Stimulated activated CD8-positive, alpha-beta memory T cell treated with anti-CD3 and anti-CD28 coated beads, Interleukin-7, amount 100 ng/mL, for 1 hour (primary cell): ENCODE measurements at regions not wholly inside any gene's neighbourhood (a gene's known extent, or its start where the extent isn't known, plus 50 kb on each side); places are given as distances from the start of the nearest gene placed in this dataset.
"Not testable (repeated sequence)": the region's sequence is repeated elsewhere in the genome, so short reads cannot be mapped to it uniquely, and the experiment has no call there.

Source experiments
- DNase-seq, 2 donors: peaks; one replicate each; pipeline ENCODE4 v3.0.0-alpha.2; 2020; ENCODE audit warnings: low read depth in 2 of 2

GRCh38 chr9:106751681-106752080, 111.3 kb upstream of the ZNF462 start:
- no peak for DNase-seq

DNA sequence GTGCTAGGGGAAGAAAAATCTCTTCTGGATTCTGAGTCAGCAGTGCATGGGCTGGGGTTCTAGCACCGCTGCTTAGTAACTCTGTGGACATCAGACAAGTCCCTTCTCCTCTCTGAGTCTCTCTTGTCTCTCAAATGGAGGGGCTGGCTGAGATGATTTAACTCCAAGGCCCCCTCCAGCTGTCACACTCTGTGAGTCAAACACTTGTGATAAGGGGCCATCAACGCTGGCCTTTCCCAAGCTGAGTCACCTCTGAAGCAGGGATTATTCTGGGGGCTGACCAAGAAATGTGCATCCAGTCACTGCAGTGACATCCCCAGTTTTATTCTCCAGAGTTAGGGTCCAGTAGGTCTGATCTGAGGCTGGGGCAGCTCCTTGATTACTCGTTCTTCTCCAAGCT, 110.4 kb upstream of the ZNF462 start:
- DNase-seq, result no peak

GRCh38 chr9:106753155-106753671, 109.8 kb upstream of the ZNF462 start:
- DNase-seq, result no peak

- no peak for DNase-seq
Observed at GRCh38 chr9:106755736-106756135, 107.2 kb upstream of the ZNF462 start.

GRCh38 chr9:106757514-106757913, 105.5 kb upstream of the ZNF462 start:
- no peak for DNase-seq

DNA sequence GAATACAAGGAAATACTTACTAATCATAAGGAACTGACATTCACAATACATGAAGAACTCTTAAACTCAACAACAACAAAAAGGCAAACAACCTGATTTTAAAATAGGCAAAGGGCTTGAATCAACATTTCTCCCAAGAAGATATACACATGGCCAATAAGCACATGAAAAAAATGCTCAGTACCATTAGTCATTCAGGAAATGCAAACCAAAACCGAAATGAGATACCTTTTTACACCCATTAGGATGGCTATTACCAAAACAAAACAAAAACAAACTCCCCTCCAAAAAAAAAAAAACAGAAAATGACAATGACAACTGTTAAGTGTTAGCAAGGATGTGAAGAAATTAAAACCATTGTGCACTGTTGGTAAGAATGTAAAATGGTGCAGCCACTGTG, 104.1 kb upstream of the ZNF462 start:
- no peak for DNase-seq

DNA sequence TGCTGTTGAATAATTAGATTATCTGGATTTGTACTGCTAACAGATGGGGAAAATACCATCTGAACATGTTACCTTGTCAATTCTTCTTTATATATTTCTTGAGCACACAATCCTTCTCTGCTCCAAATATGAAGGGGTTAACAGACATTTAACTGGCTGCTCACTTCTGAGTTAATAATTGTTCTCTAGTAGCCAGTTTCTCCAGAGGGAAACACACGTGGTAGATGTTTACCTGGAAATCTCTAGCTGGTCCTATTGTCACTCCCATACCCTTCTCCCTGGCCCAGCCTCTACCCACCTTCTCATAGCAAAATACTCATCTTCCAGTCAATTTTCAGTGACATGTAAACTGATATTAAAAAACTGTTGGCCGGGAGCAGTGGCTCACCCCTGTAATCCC, 101.5 kb upstream of the ZNF462 start:
- DNase-seq, result no peak

GRCh38 chr9:106766616-106767015, 96.3 kb upstream of the ZNF462 start:
- no peak for DNase-seq

- DNase-seq, result no peak
Observed at GRCh38 chr9:106769331-106769730, 93.6 kb upstream of the ZNF462 start.

DNA sequence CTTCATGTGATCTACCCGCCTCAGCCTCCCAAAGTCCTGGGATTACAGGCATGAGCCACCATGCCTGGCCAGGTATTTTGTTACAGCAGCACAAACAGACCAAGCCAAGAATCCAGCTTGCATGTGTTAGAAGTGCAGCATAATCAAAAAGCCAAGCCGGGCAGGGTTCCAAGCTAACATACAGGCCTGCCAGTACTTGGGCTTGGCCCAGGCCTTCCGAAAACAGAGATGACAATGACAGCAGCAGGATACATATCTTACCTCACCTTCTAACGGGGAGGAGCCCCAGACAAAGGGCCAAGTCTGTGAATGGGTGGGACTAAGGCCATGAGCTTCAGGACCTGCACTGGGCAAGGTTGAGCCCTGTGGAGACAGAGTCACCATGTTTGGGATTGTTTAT, 91.4 kb upstream of the ZNF462 start:
- DNase-seq, result no peak

- no peak for DNase-seq
Observed at GRCh38 chr9:106772523-106773290, 90.3 kb upstream of the ZNF462 start.

DNA sequence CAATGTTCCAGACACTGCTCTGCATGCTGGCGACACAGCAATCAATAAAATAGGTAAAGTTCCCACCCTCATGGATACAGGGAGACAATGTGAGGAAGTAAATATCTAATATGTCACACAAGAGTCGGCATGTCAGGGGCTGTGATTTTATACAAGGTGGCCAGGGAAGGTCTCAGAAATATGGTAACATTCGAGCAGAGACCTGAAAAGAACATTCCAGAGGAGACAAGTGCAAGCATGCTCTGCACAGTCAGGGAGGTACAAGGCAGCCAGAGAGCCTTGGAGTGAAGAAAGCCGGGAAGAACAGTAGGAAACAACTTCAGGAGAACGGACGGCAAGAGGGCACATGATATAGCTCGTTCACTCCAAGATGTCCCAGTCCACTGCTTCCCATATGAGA, 89.2 kb upstream of the ZNF462 start:
- no peak for DNase-seq

DNA sequence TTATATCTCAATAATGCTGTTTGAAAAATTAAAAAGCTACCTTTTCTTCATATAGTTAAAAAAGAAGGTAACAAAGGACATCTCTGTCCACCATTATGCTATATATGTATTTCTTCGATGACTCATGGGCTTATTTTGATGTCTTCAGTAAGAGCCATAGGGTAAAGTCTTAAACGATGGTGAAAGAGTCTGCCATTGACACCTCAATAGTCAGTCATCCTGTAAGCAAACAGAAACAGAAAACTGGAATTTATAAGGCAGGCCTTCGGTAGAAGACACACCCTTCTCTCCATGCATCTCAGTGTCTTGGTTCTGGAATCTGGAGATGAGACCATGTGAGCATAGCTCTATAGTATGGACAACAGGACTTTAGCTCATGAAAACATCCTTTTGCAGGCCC, 87.0 kb upstream of the ZNF462 start:
- DNase-seq, result no peak

GRCh38 chr9:106779796-106780195, 83.2 kb upstream of the ZNF462 start:
- no peak for DNase-seq

GRCh38 chr9:106783121-106783520, 79.8 kb upstream of the ZNF462 start:
- no peak for DNase-seq

- no peak for DNase-seq
Observed at GRCh38 chr9:106784076-106784475, 78.9 kb upstream of the ZNF462 start.

DNA sequence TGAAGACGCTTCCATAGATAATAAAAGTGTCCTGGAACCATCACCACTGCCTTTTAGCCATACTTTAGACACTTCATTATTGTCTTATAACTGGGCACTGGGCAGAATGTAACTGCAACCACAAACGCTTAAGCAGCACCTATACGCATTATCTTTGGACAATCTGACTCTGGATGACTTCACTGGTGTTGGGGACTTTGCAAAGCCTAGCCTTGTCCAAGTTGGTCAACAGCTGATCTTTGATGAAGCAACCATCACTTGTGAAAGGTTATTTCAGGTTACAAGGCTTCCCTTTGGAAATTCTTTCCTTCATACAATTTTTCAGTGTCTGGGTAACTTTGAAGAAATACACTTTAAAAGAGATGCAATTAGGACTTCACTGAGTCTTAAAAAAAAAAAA, 77.8 kb upstream of the ZNF462 start:
- DNase-seq, result no peak

- DNase-seq, result not testable (repeated sequence)
Observed at GRCh38 chr9:106788021-106788420, 74.9 kb upstream of the ZNF462 start.

- no peak for DNase-seq
Observed at GRCh38 chr9:106795031-106795430, 67.9 kb upstream of the ZNF462 start.

DNA sequence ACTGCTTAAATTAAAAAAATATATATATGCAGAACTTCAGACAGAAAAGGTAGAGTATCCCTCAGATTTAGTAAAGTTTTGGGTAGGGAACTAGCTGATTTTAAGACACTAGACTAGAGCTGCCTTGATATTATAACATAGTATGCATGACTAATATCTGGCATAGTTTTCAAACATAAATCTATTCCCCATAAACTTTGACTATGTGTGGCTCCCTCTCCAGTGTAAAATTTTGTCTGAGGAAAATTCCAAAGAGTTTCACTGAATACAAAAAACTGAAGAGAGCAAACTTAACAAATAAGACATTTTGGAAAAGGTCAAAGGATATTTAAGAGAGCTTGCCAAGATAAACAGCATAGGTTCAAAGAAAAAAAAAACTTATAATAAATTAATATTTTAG, 66.2 kb upstream of the ZNF462 start:
- DNase-seq, result no peak

- DNase-seq, result no peak
Observed at GRCh38 chr9:106797299-106797698, 65.7 kb upstream of the ZNF462 start.

GRCh38 chr9:106798016-106798799, 64.8 kb upstream of the ZNF462 start:
- DNase-seq, result no peak

GRCh38 chr9:106799152-106799551, 63.8 kb upstream of the ZNF462 start:
- no peak for DNase-seq
